HG03196 (cell line): ENCODE measurements at regions not wholly inside any gene's neighbourhood (a gene's known extent, or its start where the extent isn't known, plus 50 kb on each side); places are given as distances from the start of the nearest gene placed in this dataset.
"Not testable (repeated sequence)": the region's sequence is repeated elsewhere in the genome, so short reads cannot be mapped to it uniquely, and the experiment has no call there.

ENCODE experiments used
- ATAC-seq: cut with Tn5 transposase; IDR thresholded peaks from one replicate; pipeline ENCODE4 v1.9.1; 2021; ENCODE audit not compliant: unreplicated experiment

DNA sequence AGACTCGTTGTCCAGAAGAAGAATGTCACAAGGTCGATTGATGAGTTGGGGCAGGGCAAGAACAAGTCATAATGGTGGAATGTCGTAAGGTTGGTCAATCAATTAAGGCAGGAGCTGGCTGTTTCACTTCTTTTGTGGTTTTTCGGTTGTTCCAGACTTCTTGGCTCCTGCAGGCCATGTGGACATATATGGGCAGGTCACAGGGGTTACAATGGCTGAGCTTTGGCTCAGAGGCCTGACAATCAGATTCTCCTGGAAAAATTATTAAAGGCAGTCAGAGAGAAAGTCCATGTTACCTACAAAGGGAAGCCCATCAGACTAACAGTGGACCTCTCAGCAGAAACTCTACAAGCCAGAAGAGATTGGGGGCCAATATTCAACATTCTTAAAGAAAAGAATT lies 785.3 kb downstream of the METTL4 start:
- ATAC-seq, result not testable (repeated sequence)

DNA sequence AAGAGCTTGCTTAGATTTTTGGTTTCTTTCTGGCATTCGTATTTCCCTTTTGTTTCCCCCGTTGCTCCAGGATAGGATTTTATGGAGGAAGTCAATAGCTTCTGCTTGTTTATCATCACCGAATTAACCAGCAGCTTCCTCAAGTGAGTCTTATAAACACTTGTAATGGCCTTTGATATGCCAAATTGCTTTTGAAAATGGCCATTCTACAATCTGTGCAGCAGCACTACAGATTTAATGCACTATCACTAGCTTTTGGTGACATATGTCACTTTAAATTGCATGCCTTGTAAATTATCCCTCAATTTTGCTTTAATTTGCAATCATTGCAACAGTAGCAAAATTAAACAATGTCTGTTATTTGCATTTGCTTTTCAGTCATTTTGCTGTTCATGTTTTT lies 774.7 kb downstream of the METTL4 start:
- no peak for ATAC-seq

DNA sequence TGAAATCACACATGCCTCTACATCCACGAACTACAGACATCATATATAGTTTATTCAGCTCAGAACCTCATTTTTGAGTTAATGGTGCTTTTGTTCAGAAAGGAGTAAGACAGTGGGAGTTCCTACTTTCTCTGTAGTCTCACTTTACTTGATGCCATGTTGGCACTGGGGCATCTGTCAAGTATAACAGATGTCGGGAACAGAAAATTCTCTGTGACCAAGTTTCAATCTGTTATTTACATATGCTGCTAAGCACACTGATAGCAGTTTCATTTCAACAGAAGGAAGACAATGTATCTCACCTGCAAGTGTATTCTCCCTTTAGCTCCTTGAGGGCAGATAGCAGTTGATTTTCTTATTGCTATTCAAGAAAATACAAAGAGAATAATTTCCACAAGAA lies 774.1 kb downstream of the METTL4 start:
- no peak for ATAC-seq

DNA sequence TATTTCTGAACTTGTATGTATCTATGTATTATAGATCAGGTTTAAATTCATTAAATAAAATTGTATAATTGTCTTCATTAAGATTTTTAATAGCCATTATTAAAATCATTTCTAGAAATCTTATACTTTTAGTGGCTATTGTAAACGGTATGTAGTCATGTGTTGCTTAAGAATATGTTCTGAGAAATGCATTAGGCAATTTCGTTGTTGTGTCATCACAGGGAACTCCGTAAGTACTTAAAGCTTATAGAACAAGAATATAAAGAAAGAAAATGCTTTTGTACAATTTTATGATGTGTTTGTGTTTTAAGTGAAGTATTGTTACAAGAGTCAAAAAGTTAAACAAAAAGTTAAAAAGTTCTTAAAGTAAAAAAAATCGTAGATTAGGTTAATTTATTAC lies 765.8 kb downstream of the METTL4 start:
- ATAC-seq, result no peak

DNA sequence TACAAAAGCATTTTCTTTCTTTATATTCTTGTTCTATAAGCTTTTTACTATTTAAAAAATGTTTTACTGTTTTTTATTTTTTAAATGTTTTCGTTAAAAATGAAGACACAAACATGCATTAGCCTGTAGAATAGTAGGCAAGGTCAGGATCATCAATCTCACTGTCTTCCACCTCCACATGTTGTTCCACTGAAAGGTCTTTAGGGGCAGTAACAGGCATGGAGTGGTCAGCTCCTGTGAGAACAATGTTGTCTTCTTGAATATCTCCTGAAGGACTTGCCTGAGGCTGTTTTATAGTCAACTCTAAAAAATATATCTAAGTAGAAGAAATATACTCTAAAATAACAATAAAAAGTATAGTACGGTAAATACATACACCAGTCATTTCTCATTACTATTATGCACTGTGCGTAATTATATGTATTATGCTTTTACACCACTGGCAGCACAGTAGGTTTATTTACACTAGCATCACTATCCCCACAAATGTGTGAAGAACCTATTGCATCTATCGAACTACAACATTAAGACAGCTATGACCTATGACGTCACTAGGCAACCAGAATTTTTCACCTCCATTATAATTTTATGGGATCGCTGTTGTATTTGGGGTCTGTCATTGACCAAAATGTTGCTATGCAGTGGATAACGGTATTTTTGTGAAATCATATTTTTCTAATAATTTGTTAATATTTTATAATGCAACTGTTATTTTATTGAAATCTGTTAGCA lies 764.3 kb downstream of the METTL4 start:
- no peak for ATAC-seq

- ATAC-seq, result no peak
These were observed 760.0 kb downstream of the METTL4 start for GRCh38 chr18:1811282-1811681.

- ATAC-seq, result no peak
These were observed 746.0 kb downstream of the METTL4 start for GRCh38 chr18:1825296-1825695.

GRCh38 chr18:1840878-1841277 lies 730.4 kb downstream of the METTL4 start:
- ATAC-seq, result no peak

- ATAC-seq, result no peak
These were observed 724.7 kb downstream of the METTL4 start for GRCh38 chr18:1846640-1847039.

GRCh38 chr18:1848716-1849115 lies 722.6 kb downstream of the METTL4 start:
- ATAC-seq, result no peak

DNA sequence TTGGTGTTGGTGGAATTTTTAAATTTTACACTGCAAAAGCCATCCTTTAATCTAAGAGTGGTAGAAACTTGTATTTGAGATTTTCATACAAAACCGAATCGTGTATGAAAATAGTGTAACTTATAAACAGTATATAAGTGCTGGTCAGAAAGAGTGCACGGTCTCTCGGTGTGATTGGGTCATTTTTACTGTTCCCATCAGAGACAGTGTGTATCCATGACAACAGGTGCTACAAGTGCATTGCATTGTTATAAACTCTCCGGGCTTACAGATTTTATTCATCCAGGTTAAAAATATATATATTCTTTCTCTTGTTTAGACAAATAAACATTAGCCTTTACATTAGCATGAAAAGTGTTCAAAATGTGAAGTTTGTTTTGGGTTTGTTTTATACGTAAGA lies 721.9 kb downstream of the METTL4 start:
- ATAC-seq, result no peak

DNA sequence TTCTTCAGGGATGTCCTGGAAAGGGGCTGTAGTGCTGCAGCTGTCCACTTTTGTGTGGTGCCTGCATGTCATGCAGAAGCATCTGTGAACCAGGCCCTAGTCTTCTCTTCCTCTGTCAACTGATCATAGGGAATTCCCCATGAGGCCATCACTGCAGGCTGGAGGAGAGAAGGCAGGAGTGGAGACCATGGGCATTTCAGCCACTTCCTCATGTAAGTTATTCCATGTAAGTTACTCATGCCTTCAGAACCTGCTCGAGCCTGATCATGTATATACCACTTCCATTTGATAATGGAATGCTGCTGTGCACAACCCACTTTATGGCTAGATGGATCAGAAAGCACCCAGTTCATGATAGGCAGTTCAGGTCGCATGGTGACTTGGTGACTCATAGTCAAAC lies 714.0 kb downstream of the METTL4 start:
- not testable (repeated sequence) for ATAC-seq

DNA sequence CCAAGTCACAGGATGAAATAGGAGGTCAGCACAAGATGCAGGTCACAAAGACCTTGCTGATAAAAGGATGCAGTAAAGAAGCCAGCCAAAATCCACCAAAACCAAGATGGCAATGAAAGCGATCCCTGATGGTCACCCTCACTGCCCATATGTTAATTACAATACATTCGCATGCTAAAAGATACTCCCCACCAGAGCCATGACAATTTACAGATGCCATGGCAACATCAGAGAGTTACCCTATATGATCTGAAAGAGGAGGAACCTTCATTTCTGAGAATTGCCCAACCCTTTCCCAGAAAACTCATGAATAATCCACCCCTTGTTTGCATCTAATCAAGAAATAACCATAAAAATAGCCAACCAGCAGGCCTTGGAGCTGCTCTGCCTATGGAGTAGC lies 709.8 kb downstream of the METTL4 start:
- no peak for ATAC-seq

GRCh38 chr18:1865869-1866268 lies 705.4 kb downstream of the METTL4 start:
- no peak for ATAC-seq

DNA sequence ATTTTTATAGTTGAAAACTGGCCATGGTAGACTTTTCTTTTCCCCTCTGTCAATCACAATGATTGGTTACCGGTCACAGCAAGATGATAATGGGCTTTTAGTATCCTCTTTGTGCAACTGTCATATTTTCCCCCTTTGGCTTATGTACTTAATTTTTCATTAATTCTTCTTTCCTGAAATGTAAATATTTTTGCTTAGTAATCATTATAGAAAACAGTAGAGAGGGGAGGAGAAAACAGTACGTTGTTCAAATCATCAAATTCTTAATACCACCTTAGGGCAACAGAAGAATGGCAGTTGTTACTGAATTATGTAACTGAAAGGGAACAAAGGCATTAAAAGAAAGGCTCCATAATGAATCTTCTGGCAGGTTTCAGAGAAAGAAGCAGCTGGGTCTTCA lies 699.0 kb downstream of the METTL4 start:
- no peak for ATAC-seq

DNA sequence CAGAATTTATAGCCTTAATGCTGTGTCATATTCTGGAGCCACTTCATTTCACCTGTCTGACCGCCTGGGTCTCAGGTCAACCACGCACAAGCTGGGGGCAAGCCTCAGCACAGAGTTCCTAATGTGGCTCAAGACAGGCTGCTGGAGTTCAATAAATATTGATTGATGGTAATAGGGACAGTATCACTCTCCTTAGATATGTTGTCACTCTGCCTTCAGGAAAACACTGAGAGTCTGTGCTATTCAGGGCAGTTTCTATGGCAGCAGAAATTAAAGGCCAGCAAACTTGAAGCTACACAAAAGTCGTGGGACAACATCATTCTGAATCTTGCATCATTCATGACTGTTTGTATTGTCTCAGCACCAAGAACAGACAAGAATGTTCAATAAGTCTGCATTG lies 696.1 kb downstream of the METTL4 start:
- no peak for ATAC-seq

GRCh38 chr18:1884623-1885022 lies 686.7 kb downstream of the METTL4 start:
- ATAC-seq, result no peak

GRCh38 chr18:1891641-1892040 lies 679.7 kb downstream of the METTL4 start:
- ATAC-seq, result no peak

- no peak for ATAC-seq
These were observed 679.1 kb downstream of the METTL4 start for GRCh38 chr18:1892191-1892590.

DNA sequence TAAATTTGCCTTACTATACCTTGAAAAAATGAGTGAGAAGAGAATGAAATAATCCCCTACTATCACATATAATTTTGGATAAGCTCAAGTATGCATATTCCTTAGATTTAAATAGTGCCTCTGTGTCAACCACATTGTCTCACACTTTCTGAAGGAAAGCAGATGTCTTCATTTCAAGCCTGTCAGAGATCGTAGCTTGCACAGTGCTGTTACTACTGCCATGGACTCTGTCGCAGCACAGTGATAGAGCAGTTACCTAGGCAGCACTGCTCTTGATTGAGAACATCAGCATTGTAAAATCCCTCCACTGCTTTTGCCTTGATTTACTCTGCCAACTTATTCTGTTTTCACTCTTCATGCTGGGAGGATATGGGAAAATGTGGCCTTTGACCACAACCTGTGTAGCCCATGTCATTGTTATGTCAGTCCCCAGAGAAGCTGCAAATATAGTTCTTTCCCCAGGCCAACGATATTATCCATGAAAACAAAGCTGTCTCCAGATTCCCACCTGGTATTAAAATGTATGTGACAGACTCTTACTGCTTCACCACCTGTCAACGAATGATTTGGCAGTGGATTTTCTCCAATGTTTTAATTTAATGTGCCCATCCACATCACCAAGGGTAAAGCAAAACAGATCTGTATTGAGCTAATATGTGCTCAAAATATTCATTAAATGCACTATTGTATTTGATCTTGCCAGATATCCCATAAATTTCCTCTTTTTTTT lies 675.7 kb downstream of the METTL4 start:
- ATAC-seq, result no peak

- ATAC-seq, result no peak
These were observed 664.9 kb downstream of the METTL4 start for GRCh38 chr18:1906421-1906820.

DNA sequence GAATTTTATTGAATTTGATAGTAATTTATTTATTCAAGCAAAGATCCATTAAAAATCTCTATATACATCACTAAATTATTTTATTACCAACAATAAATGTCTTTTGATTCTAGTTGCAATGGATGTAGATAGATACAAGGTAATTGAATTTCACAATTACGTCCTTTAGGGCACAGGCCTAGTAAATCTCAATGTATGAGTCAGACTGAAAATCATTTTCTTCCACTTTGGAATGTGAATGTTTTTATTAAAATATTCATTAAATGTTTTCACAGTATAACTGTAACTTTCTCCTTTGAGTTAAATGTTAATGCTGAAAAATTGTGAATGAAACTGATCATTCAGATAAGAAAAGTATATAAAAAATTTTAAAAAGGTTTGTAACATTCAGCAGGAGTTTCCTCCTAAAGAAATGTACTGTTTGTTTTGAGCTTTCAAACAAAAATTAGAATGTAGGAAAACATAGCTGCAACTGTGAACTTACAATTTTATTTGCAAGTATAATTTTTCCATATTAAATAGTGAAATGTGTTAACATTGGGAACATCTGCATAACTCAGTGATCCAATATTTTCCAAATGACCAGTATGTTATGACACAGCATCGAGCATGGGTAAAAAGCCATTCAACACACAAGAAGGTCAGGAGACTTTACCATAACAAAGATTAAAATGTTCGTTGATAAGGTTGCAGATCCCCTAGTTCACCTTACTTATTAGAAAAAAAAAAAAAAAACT lies 663.7 kb downstream of the METTL4 start:
- ATAC-seq, result no peak
